ENCODE measurements at regions not wholly inside any gene's neighbourhood (a gene's known extent, or its start where the extent isn't known, plus 50 kb on each side); places are given as distances from the start of the nearest gene placed in this dataset.
"Not testable (repeated sequence)": the region's sequence is repeated elsewhere in the genome, so short reads cannot be mapped to it uniquely, and the experiment has no call there.

DNA sequence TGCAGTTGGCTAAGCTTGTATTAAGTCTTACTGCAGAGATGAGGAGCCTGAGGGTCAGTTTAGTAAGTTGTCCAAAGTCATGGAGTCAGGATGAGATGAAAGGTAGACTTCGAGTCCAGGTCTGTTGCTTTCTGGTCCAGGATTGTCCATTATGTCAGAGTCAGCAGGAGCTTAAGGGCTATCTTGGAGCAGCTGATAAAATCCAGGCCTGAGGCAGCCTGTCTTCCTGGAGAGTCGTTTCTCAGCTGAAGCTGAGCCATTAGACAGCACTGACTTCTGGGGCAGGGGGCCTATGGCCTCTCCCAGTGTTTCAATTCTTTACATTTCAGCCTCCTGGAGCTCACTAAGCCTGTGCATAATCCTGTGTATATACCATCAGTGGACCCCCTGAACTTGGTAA, 219.5 kb upstream of the GAP43 start:
- Histone ChIP-seq H4K20me1 (ENCODE audit: low read depth, low read length) (no peaks in the 10 kb centered on the region), H3K4me3 (ENCODE audit: insufficient read depth, low read length, poor library complexity, severe bottlenecking) (no peak overlapping the region), H2AFZ (ENCODE audit: low read depth, low read length, severe bottlenecking) (no peak overlapping the region), H3F3A (ENCODE audit: insufficient read depth) (no peaks in the 10 kb centered on the region), H3K4me2 (ENCODE audit: low read depth, low read length, poor library complexity, severe bottlenecking) (no peak overlapping the region), H3K79me2 (ENCODE audit: insufficient read depth, low read length) (no peaks in the 10 kb centered on the region), H3K9me2 (replicated peaks; ENCODE audit: insufficient read depth, low read length) (no peaks in the 10 kb centered on the region), H3K27me3 (ENCODE audit: low read length) (no peaks in the 10 kb centered on the region), H3K9me3 (ENCODE audit: insufficient read depth, low read length) (no peaks in the 10 kb centered on the region; the same call in 1 of the 2 replicates), H3K9ac (ENCODE audit: low read length) (no peak overlapping the region), H3K36me3 (ENCODE audit: low read length) (no peaks in the 10 kb centered on the region), H3K27ac (ENCODE audit: low read depth, low read length) (no peak overlapping the region)
- TF ChIP-seq EZH2phosphoT487 (conservative IDR thresholded peaks at IDR 0.05; ENCODE audit: low read length) = no peak
- TF ChIP-seq CTCF (IDR thresholded peaks at IDR 0.05; ENCODE audit: insufficient read depth, low read length, poor library complexity, severe bottlenecking) = no peak

- H3F3A ChIP-seq (ENCODE audit: insufficient read depth) = no peaks in the 10 kb centered on the region
- no peaks in the 10 kb centered on the region for H3K79me2 ChIP-seq (ENCODE audit: insufficient read depth, low read length)
- H4K20me1 ChIP-seq (ENCODE audit: low read depth, low read length) = no peaks in the 10 kb centered on the region
- H3K9me2 ChIP-seq (replicated peaks; ENCODE audit: insufficient read depth, low read length) = no peaks in the 10 kb centered on the region
- H3K4me2 ChIP-seq (ENCODE audit: low read depth, low read length, poor library complexity, severe bottlenecking) = no peak overlapping the region
- TF ChIP-seq EZH2phosphoT487 (conservative IDR thresholded peaks at IDR 0.05; ENCODE audit: low read length) = no peak
- no peak for TF ChIP-seq CTCF (IDR thresholded peaks at IDR 0.05; ENCODE audit: insufficient read depth, low read length, poor library complexity, severe bottlenecking)
- H3K9ac ChIP-seq (ENCODE audit: low read length) = no peak overlapping the region
- H3K9me3 ChIP-seq (ENCODE audit: insufficient read depth, low read length) = no peaks in the 10 kb centered on the region
- H3K27me3 ChIP-seq (ENCODE audit: low read length) = no peaks in the 10 kb centered on the region
- H2AFZ ChIP-seq (ENCODE audit: low read depth, low read length, severe bottlenecking) = no peak overlapping the region
- H3K4me3 ChIP-seq (ENCODE audit: insufficient read depth, low read length, poor library complexity, severe bottlenecking) = no peak overlapping the region
- H3K27ac ChIP-seq (ENCODE audit: low read depth, low read length) = no peak overlapping the region
- H3K36me3 ChIP-seq (ENCODE audit: low read length) = no peaks in the 10 kb centered on the region
Observed at GRCh38 chr3:115409596-115409995, 213.7 kb upstream of the GAP43 start.

- not testable (repeated sequence) for H4K20me1 ChIP-seq (ENCODE audit: low read depth, low read length); H3K4me2 ChIP-seq (ENCODE audit: low read depth, low read length, poor library complexity, severe bottlenecking); H3K27me3 ChIP-seq (ENCODE audit: low read length); H3K79me2 ChIP-seq (ENCODE audit: insufficient read depth, low read length); H3K9me3 ChIP-seq (ENCODE audit: insufficient read depth, low read length); H3K9me2 ChIP-seq (replicated peaks; ENCODE audit: insufficient read depth, low read length); H3K4me3 ChIP-seq (ENCODE audit: insufficient read depth, low read length, poor library complexity, severe bottlenecking); H3F3A ChIP-seq (ENCODE audit: insufficient read depth); H3K9ac ChIP-seq (ENCODE audit: low read length); H3K36me3 ChIP-seq (ENCODE audit: low read length); H2AFZ ChIP-seq (ENCODE audit: low read depth, low read length, severe bottlenecking); H3K27ac ChIP-seq (ENCODE audit: low read depth, low read length)
Observed at GRCh38 chr3:115414610-115415009, 208.7 kb upstream of the GAP43 start.

DNA sequence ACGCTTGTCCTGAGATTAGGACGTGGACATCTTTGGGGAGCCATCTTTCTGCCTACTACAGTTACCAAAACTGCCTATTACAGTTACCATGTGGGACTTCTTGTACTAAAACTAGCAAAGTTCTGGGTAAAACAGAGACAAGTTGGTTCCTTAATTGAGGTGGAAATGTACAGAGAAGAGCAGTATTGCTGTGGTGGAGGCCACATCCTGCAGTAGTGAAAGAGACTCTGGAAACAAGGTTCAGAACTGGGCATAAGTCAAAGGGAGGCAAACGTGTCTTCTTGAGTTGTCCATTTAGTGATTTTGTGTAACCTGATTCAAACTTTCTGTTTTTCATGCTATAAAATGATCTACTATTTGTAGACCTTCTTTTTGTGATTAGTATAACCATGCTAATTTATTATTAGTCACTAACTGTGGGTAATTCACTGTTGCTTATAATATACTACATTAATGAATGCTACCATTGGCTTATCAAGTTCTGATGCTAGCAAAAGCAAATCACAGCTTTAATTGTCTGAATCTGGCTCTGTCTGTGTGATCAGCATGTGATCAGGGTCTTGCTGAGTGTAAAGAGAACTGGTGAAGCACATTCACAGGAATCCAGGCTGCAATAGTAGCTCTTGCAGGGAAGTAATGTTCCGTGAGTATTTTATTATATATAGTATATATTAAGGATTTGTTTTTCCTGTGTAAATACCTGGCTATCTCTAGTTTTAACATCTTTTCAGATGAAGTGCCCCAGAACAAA, 207.9 kb upstream of the GAP43 start:
- Histone ChIP-seq H3K36me3 (ENCODE audit: low read length) (no peaks in the 10 kb centered on the region), H3K79me2 (ENCODE audit: insufficient read depth, low read length) (no peaks in the 10 kb centered on the region), H3K27me3 (ENCODE audit: low read length) (no peaks in the 10 kb centered on the region), H4K20me1 (ENCODE audit: low read depth, low read length) (no peaks in the 10 kb centered on the region), H3K9me2 (replicated peaks; ENCODE audit: insufficient read depth, low read length) (no peaks in the 10 kb centered on the region), H3K4me2 (ENCODE audit: low read depth, low read length, poor library complexity, severe bottlenecking) (no peak overlapping the region), H3K9ac (ENCODE audit: low read length) (no peak overlapping the region), H3K4me3 (ENCODE audit: insufficient read depth, low read length, poor library complexity, severe bottlenecking) (no peak overlapping the region), H2AFZ (ENCODE audit: low read depth, low read length, severe bottlenecking) (no peak overlapping the region), H3F3A (ENCODE audit: insufficient read depth) (no peaks in the 10 kb centered on the region), H3K9me3 (ENCODE audit: insufficient read depth, low read length) (no peaks in the 10 kb centered on the region), H3K27ac (ENCODE audit: low read depth, low read length) (no peak overlapping the region)
- no peak for TF ChIP-seq CTCF (IDR thresholded peaks at IDR 0.05; ENCODE audit: insufficient read depth, low read length, poor library complexity, severe bottlenecking)
- no peak for TF ChIP-seq EZH2phosphoT487 (conservative IDR thresholded peaks at IDR 0.05; ENCODE audit: low read length)

All from SU-DHL-6 (cell line).